Esophagus squamous epithelium (tissue), 4 donors: ENCODE measurements at regions not wholly inside any gene's neighbourhood (a gene's known extent, or its start where the extent isn't known, plus 50 kb on each side); places are given as distances from the start of the nearest gene placed in this dataset.

Experiments
- CTCF ChIP-seq, 6 experiments: fragments of 450-650 bp in 4 of 6; fragments of 200-600 bp in 2 of 6; sonication (generic) in 2 of 6; IDR thresholded peaks; one replicate each; pipeline ENCODE4 v1.5.1; 2016 to 2019; ENCODE audit warnings: antibody characterized with exemption in 6 of 6, mild to moderate bottlenecking in 4 of 6, moderate library complexity in 4 of 6
- POLR2A ChIP-seq, 4 donors: fragments of 450-650 bp; IDR thresholded peaks; one replicate each; pipeline ENCODE4 v1.6.1; 2017; ENCODE audit warnings: antibody characterized with exemption in 4 of 4, mild to moderate bottlenecking in 4 of 4, moderate library complexity in 3 of 4

DNA sequence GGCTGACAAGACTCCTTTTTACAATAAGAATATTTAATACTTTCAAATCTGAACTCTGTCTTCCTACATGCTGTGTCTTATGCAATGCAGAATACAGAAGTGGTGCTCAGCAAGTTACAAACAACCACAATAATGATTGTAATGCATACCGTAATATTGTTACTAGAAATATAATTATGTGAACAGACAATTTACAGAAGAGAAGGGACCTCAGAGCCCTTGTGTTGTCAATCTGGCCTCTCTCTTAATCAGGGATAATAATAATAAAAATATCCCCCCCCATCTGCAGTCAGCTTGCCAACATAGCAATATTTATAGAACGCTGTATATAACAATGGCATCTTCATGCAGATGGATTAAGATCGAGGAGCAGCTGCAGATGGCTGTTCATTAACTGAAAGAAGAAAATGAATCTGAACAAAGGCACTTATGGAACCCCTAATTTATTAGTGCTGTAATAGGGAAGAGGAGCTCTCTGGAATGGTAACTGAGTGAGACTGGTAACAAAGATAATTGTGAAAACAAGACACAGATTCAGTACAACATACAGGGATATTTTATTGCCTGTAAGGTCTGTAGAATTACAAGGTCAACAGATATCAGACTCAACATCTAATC lies 106.3 kb downstream of the TMEM26 start:
- no peak for TF ChIP-seq CTCF (IDR thresholded peaks at IDR 0.05)
- TF ChIP-seq POLR2A (IDR thresholded peaks at IDR 0.05): no peak
